ACC112 (cell line): ENCODE measurements at regions not wholly inside any gene's neighbourhood (a gene's known extent, or its start where the extent isn't known, plus 50 kb on each side); places are given as distances from the start of the nearest gene placed in this dataset.

Experiments used
- H2AFZ ChIP-seq: fragments of 200-600 bp; sonication (generic); one replicate; pipeline ENCODE4 v1.6.0; 2017; ENCODE audit warnings: antibody characterized with exemption, low read length; ENCODE audit not compliant: unreplicated experiment
- H3K27ac ChIP-seq: fragments of 200-600 bp; sonication (generic); 2 replicates; pipeline ENCODE4 v1.5.1; 2014; ENCODE audit warnings: low read depth, mild to moderate bottlenecking, antibody characterized with exemption, low read length, moderate library complexity
- H3K27me3 ChIP-seq: fragments of 200-600 bp; sonication (generic); 2 replicates; pipeline ENCODE4 v1.6.1; 2014; ENCODE audit warnings: mild to moderate bottlenecking, antibody characterized with exemption, low read length, moderate library complexity, mixed read lengths; ENCODE audit not compliant: insufficient read depth
- H3K36me3 ChIP-seq: fragments of 200-600 bp; sonication (generic); 2 replicates; pipeline ENCODE4 v1.6.1; 2016; ENCODE audit warnings: mild to moderate bottlenecking, antibody characterized with exemption, low read length, moderate library complexity, mixed read lengths; ENCODE audit not compliant: insufficient read depth
- H3K4me1 ChIP-seq: fragments of 200-600 bp; sonication (generic); one replicate; pipeline ENCODE4 v1.6.1; 2016; ENCODE audit warnings: low read length, mixed read lengths; ENCODE audit not compliant: insufficient read depth, unreplicated experiment, control insufficient read depth
- H3K4me3 ChIP-seq: fragments of 200-600 bp; sonication (generic); 2 replicates; pipeline ENCODE4 v1.5.1; 2014; ENCODE audit warnings: mild to moderate bottlenecking, low read depth, low read length
- H3K79me2 ChIP-seq: fragments of 200-600 bp; sonication (generic); one replicate; pipeline ENCODE4 v1.6.0; 2016; ENCODE audit warnings: low read length; ENCODE audit not compliant: control insufficient read depth, unreplicated experiment, insufficient read depth

GRCh38 chr4:170281027-170281426 lies 191.3 kb upstream of the AADAT start:
- Histone ChIP-seq H3K79me2 (no peaks in the 10 kb centered on the region), H3K27ac (no peak overlapping the region), H2AFZ (no peak overlapping the region), H3K4me3 (no peak overlapping the region), H3K27me3 (no peaks in the 10 kb centered on the region), H3K4me1 (no peaks in the 10 kb centered on the region), H3K36me3 (no peaks in the 10 kb centered on the region)

- Histone ChIP-seq H2AFZ (no peak overlapping the region), H3K27ac (no peak overlapping the region), H3K36me3 (no peaks in the 10 kb centered on the region), H3K4me3 (no peak overlapping the region), H3K79me2 (no peaks in the 10 kb centered on the region), H3K27me3 (no peaks in the 10 kb centered on the region), H3K4me1 (no peaks in the 10 kb centered on the region)
Observed at GRCh38 chr4:170278460-170278859, 188.7 kb upstream of the AADAT start.

GRCh38 chr4:170274616-170275015 lies 184.9 kb upstream of the AADAT start:
- H3K36me3 ChIP-seq: no peaks in the 10 kb centered on the region
- H3K27ac ChIP-seq: no peak overlapping the region
- no peaks in the 10 kb centered on the region for H3K79me2 ChIP-seq
- no peak overlapping the region for H3K4me3 ChIP-seq
- H2AFZ ChIP-seq: no peak overlapping the region
- no peaks in the 10 kb centered on the region for H3K4me1 ChIP-seq
- no peaks in the 10 kb centered on the region for H3K27me3 ChIP-seq

GRCh38 chr4:170272959-170273358 lies 183.2 kb upstream of the AADAT start:
- Histone ChIP-seq H3K4me3 (no peak overlapping the region), H3K27me3 (no peaks in the 10 kb centered on the region), H3K36me3 (no peaks in the 10 kb centered on the region), H3K27ac (no peak overlapping the region), H3K4me1 (no peaks in the 10 kb centered on the region), H2AFZ (no peak overlapping the region), H3K79me2 (no peaks in the 10 kb centered on the region)

- Histone ChIP-seq H2AFZ (no peak overlapping the region), H3K36me3 (no peaks in the 10 kb centered on the region), H3K4me1 (no peaks in the 10 kb centered on the region), H3K27me3 (no peaks in the 10 kb centered on the region), H3K79me2 (no peaks in the 10 kb centered on the region), H3K4me3 (no peak overlapping the region), H3K27ac (no peak overlapping the region)
Observed at GRCh38 chr4:170271723-170272122, 182.0 kb upstream of the AADAT start.

- Histone ChIP-seq H3K27ac (no peak overlapping the region), H3K4me3 (no peak overlapping the region), H3K79me2 (no peaks in the 10 kb centered on the region), H3K4me1 (no peaks in the 10 kb centered on the region), H2AFZ (no peak overlapping the region), H3K36me3 (no peaks in the 10 kb centered on the region), H3K27me3 (no peaks in the 10 kb centered on the region)
Observed at GRCh38 chr4:170270628-170271027, 180.9 kb upstream of the AADAT start.

- H3K4me1 ChIP-seq: no peaks in the 10 kb centered on the region
- H2AFZ ChIP-seq: no peak overlapping the region
- H3K27ac ChIP-seq: no peak overlapping the region
- H3K4me3 ChIP-seq: no peak overlapping the region
- no peaks in the 10 kb centered on the region for H3K79me2 ChIP-seq
- H3K36me3 ChIP-seq: no peaks in the 10 kb centered on the region
- no peaks in the 10 kb centered on the region for H3K27me3 ChIP-seq
Observed at GRCh38 chr4:170269950-170270349, 180.2 kb upstream of the AADAT start.

GRCh38 chr4:170259631-170260153 lies 169.9 kb upstream of the AADAT start:
- peaks cover 11% of the 10 kb centered on the region for H3K27me3 ChIP-seq
- no peak overlapping the region for H2AFZ ChIP-seq
- no peaks in the 10 kb centered on the region for H3K36me3 ChIP-seq
- no peaks in the 10 kb centered on the region for H3K4me1 ChIP-seq
- H3K27ac ChIP-seq: no peak overlapping the region
- no peaks in the 10 kb centered on the region for H3K79me2 ChIP-seq
- H3K4me3 ChIP-seq: no peak overlapping the region

GRCh38 chr4:170256807-170257206 lies 167.1 kb upstream of the AADAT start:
- H3K36me3 ChIP-seq: no peaks in the 10 kb centered on the region
- H3K27me3 ChIP-seq: peaks cover 10% of the 10 kb centered on the region
- H2AFZ ChIP-seq: no peak overlapping the region
- H3K4me3 ChIP-seq: no peak overlapping the region
- H3K4me1 ChIP-seq: no peaks in the 10 kb centered on the region
- H3K27ac ChIP-seq: no peak overlapping the region
- H3K79me2 ChIP-seq: no peaks in the 10 kb centered on the region

- Histone ChIP-seq H3K4me1 (no peaks in the 10 kb centered on the region), H3K79me2 (no peaks in the 10 kb centered on the region), H3K27ac (no peak overlapping the region), H3K27me3 (no peaks in the 10 kb centered on the region), H2AFZ (no peak overlapping the region), H3K4me3 (no peak overlapping the region), H3K36me3 (no peaks in the 10 kb centered on the region)
Observed at GRCh38 chr4:170248576-170248975, 158.8 kb upstream of the AADAT start.

- Histone ChIP-seq H2AFZ (no peak overlapping the region), H3K4me3 (no peak overlapping the region), H3K4me1 (no peaks in the 10 kb centered on the region), H3K36me3 (no peaks in the 10 kb centered on the region), H3K79me2 (no peaks in the 10 kb centered on the region), H3K27ac (no peak overlapping the region), H3K27me3 (0 out of 2 replicates have a peak, but pooled peaks cover 3% of the 10 kb centered on the region)
Observed at GRCh38 chr4:170248029-170248428, 158.3 kb upstream of the AADAT start.
